Skeletal muscle cell (primary cell): ENCODE measurements at regions not wholly inside any gene's neighbourhood (a gene's known extent, or its start where the extent isn't known, plus 50 kb on each side); places are given as distances from the start of the nearest gene placed in this dataset.

ENCODE experiments used
- DNase-seq: peaks from one replicate; pipeline ENCODE4 v3.0.0-alpha.2; 2010; ENCODE audit warnings: low read depth
- H3K4me3 ChIP-seq: 2 replicates; pipeline ENCODE4 v1.5.1; 2011; ENCODE audit warnings: low read depth, mild to moderate bottlenecking, control low read depth, low read length, moderate library complexity

DNA sequence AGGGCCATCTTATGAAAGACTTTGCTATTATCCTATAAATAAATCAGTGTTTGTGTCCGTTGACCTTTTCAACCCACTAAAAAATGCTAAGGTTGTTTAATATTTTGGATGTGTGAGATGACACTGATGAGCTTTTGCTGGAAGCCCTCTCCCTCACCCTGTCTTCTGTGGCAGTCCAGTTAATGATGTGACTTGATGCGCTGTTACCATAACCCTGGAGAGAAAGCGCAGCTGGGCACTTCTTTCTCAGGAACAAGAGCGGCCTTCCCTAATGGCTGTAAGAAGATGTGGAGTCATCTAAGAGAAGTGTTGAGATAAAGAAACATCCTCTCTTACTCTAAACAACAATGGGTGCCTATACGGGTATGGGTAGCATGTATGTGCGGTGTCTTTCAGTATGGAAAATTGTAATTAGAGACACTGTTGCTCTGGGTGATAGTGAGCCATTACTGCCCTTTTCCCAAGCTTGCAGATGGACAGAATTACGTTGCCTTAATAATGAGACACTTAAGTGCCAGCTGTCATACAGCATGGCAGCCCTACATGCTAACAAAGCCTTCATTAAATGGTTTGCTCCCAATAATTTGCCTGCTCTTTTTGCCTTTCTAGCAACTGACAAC is 165.6 kb upstream of the NABP1 start:
- no peak overlapping the region for H3K4me3 ChIP-seq
- no peak for DNase-seq

- no peak for DNase-seq
- no peak overlapping the region for H3K4me3 ChIP-seq
These were observed 165.1 kb upstream of the NABP1 start for GRCh38 chr2:191512874-191513273.

DNA sequence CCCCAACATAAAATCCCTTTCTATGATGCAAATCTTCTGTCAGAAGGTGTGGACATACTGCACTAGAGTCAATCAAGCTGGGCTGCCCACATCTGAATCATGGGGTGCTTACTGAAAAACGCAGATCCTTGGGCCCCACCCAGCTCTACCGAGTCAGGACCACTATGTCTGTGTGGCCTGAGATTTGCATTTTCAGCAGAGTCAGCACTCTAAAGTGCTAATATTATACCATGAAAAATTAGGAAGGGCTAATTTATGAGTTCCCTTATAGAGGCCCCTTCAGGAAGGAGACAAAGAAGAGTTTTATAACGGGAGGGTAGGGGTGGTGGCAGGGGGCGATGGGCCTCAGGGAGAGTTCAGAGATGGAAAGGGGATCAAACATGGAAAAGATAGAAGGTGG is 163.3 kb upstream of the NABP1 start:
- no peak overlapping the region for H3K4me3 ChIP-seq
- DNase-seq = no peak

DNA sequence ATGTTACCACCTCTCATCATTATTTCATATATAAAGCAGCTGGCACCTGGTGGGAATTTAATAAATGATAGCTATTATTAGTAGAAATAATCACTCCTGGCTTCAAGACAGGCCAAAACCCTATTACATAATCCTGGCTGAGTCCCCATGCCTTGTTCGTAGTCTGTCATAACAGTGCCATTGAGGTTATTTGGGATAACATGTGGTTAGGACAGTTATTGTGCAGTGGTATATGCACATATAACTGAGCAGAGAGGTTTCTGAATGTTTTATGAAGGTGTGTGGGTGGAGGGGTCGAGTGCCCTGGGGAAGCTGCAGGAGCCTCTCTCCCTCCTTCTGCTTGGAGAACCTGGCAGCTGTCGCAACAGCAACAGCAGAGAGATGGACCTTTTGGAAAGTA is 162.4 kb upstream of the NABP1 start:
- H3K4me3 ChIP-seq = no peak overlapping the region
- DNase-seq = no peak

DNA sequence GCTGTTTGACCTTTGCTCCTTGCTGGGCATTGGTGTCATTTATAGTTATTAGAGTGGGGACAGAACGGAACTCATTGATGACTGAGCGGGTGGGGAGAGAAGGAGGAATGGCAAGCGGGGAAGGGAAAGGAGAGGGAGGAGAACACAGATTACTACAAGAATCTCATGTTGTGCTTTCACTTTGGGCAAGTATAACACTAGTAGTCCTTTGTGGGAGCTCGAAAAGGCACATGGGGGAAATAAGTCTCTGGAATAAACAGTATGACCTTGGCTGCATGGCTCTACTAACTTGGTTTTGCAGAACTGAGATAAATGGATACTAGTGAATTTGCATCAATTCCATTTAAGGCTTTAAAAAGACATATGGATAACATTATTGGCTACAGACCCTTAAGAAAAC is 161.7 kb upstream of the NABP1 start:
- no peak for DNase-seq
- no peak overlapping the region for H3K4me3 ChIP-seq

DNA sequence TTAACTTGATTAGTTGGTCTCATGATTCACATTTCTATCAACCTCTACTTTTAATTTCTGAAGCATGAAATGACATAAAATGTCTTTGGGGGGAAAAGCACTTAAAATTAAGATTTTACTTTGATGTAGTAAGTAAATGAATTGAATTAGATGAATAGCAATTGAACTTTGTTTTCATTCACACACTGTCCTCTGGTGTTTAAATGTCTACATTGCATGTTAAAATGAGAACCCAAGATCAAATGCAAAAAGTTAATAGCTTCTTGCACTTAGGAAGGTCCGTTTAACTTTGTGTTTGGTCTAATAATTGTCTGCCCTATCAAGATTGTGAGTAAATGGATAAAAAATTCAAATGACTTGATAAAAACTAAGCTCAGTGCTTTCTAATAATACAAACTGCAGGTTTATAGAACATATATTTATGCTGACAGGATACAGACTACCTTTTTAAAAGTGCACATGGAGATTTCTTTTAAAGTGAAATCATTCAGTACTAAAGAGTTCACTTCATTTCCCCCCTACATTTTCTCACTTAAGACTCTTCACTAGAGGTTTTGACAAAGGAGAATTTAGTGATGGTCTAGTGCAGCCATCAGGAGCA is 156.2 kb upstream of the NABP1 start:
- no peak overlapping the region for H3K4me3 ChIP-seq
- no peak for DNase-seq

DNA sequence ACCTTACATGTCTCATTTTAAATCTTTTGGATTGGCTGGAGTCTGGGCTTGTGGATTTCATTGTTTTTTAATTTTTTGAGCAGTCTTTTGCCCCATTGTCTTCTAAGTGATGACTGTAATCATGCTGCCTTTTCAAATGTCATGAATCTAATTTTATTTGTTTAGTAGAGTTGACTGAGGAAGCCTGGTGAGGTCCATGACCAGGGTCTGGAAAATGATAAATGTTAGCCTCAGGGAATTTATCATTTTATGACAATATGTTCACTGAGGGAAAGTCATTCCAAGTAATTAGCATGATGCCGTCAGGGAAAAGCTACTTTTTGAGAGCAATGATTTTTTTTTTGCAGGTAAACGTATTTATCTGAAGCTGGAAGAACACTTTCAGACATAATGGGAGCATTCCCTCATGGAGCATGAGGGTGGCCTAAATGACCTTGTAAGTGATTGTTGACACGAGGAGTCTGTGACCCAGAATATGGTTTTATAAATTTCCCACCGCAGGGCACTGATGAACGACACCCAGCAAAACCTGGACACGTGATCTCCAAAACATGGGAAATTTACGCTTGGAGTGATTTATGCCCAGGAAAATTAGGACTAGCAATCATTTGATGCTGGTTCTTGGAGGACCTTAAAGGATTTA is 155.3 kb upstream of the NABP1 start:
- no peak overlapping the region for H3K4me3 ChIP-seq
- no peak for DNase-seq

- no peak for DNase-seq
- H3K4me3 ChIP-seq = no peak overlapping the region
These were observed 151.8 kb upstream of the NABP1 start for GRCh38 chr2:191526091-191526490.

- no peak for DNase-seq
- no peak overlapping the region for H3K4me3 ChIP-seq
These were observed 151.4 kb upstream of the NABP1 start for GRCh38 chr2:191526536-191526935.

DNA sequence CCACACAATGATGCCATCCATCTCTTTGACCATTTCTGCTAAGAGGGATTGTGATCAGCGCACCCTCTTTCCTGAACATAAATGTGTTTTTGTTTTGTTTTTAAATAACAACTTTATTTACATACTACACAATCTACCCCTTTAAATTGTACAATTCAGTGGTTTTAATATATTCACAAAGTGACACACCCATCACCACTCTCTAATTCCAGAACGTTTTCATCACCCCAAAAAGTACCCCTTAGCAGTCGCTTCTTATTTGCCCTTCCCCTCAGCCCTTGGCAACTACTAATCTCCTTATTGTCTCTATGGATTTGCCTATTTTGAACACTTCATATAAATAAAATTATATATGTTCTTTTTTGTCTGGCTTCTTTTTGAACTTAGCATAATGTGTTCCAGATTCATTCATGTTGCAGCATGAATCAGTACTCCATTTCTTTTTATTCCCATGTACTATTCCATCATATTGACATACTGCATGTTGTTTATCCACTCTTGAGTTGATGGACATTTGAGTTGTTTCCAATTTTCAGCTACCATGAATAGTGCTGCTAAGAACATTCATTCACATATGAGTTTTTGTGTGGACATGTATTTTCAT is 150.9 kb upstream of the NABP1 start:
- H3K4me3 ChIP-seq = no peak overlapping the region
- no peak for DNase-seq

- no peak for DNase-seq
- no peak overlapping the region for H3K4me3 ChIP-seq
These were observed 147.3 kb upstream of the NABP1 start for GRCh38 chr2:191530618-191531017.

DNA sequence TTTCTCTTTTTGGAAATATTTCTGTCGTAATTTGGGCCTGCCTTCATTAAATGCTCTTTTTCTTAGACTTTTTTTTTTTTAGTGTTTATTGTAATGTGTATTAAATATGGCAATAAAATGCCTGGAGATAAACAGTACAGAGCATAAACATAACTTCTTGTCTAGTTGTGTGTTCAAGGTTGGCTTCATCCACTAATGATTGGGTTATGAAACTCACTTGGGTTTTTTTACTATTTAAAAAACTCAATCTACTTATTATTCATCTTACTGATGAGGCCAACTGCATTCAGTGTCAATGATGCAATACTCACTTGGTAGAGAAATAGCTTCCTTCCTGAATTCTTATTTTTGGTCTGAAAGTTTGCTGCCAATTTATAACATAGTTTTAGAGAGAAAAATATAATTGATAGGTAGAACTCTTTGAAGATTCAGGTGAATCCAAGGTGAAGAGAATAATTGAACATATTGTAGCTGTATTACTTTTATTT is 144.2 kb upstream of the NABP1 start:
- H3K4me3 ChIP-seq = no peak overlapping the region
- DNase-seq = no peak

GRCh38 chr2:191537921-191538320 is 140.0 kb upstream of the NABP1 start:
- DNase-seq = no peak

DNA sequence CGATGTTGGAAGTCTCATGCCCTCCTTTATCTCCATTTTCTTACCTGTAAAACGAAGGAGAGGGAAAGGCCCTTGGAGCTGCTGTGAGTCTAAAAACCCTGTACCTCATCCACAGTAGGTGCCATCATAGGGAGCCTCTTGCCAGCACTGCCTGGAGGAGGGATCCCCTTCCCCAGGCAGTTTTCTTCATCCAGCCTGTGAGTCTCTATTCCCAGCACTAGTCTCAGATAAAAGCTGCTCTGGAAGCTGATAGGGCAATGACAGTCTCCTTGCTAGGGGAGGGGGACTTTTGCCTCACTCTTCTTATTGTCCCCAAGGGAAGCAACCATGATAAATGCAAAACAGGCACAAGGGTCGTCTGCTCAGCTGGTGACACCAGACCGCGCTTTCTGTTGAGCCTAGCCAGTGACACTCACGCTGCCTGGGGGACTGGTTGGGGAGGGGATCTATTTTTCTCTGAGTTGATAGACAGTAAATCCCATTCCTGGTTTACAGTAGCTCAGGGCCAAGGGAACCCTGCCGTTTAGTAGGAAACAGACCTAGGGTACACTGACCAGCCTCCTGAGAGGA is 139.5 kb upstream of the NABP1 start:
- no peak for DNase-seq
- H3K4me3 ChIP-seq = no peak overlapping the region

More at GRCh38 chr2:191537921-191538320, 140.0 kb upstream of the NABP1 start:
- no peak overlapping the region for H3K4me3 ChIP-seq

DNA sequence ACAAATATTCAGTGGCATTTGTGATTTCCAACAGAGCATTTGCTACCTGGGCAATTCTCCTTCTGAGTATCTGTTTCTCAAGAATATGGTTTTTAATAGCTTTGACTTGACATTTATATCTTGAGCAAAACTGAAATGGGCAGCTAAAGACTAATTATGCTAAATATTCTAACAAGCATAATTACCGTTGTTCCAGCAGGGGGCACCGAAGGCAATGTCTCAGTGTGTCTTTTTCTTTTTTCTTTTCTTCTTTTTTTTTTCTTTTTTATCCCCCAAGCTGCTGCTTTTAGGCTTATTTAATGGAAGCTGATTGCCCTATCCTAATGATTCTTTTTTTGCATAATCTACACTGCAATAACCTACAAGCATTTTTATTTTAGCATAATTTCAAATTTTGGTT is 138.9 kb upstream of the NABP1 start:
- no peak for DNase-seq
- no peak overlapping the region for H3K4me3 ChIP-seq

DNA sequence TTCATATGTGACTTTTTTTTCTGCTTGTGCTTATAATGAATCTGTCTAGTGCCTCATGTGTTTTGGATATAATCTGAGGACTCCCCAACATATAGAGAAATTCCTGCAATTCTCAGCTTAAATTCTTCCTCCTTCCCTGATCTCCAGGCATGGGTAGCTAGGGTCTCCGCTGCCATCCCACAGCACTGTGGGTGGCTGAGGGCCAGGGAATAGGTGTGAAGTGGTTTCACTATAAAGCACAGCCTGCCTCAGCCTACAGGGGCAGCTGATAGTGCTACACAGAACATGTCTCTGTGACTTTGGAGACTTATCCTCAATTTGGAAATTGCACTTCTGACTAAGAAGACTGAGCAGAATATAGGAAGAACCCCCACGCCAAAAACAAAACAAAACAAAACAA is 137.3 kb upstream of the NABP1 start:
- no peak overlapping the region for H3K4me3 ChIP-seq
- no peak for DNase-seq

GRCh38 chr2:191543708-191544107 is 134.2 kb upstream of the NABP1 start:
- no peak overlapping the region for H3K4me3 ChIP-seq
- DNase-seq = peak; percentile 11

- no peak overlapping the region for H3K4me3 ChIP-seq
These were observed 133.4 kb upstream of the NABP1 start for GRCh38 chr2:191544461-191545062.

GRCh38 chr2:191545361-191545760 is 132.6 kb upstream of the NABP1 start:
- no peak for DNase-seq
- no peak overlapping the region for H3K4me3 ChIP-seq

More at GRCh38 chr2:191544461-191545062, 133.4 kb upstream of the NABP1 start:
- DNase-seq = no peak

GRCh38 chr2:191552066-191552465 is 125.9 kb upstream of the NABP1 start:
- no peak for DNase-seq

More at GRCh38 chr2:191552066-191552465, 125.9 kb upstream of the NABP1 start:
- no peak overlapping the region for H3K4me3 ChIP-seq
